ENCODE measurements at regions not wholly inside any gene's neighbourhood (a gene's known extent, or its start where the extent isn't known, plus 50 kb on each side); places are given as distances from the start of the nearest gene placed in this dataset.
"Not testable (repeated sequence)": the region's sequence is repeated elsewhere in the genome, so short reads cannot be mapped to it uniquely, and the experiment has no call there.

GRCh38 chr20:7171911-7172310 lies 404.4 kb downstream of the BMP2 start:
- no peaks in the 10 kb centered on the region for H3K27me3 ChIP-seq (ENCODE audit: control insufficient read depth in 3 of 3, insufficient read depth in 3 of 3, low read depth in 1 of 3, low read length in 3 of 3)
- no peaks in the 10 kb centered on the region for H3K79me1 ChIP-seq (ENCODE audit: low read depth, low read length)
- H2BK5ac ChIP-seq (ENCODE audit: low read length) = no peak overlapping the region
- H3K23ac ChIP-seq (ENCODE audit: low read depth, low read length, poor library complexity) = no peak overlapping the region
- H2BK12ac ChIP-seq (ENCODE audit: low read length) = no peak overlapping the region
- no peak overlapping the region for H2AK5ac ChIP-seq (ENCODE audit: low read depth, low read length)
- H3K9ac ChIP-seq (ENCODE audit: low read depth, low read length, poor library complexity) = no peak overlapping the region
- peak overlapping the region; percentile 51 for H3K18ac ChIP-seq (ENCODE audit: low read length)
- H2BK15ac ChIP-seq (ENCODE audit: low read length) = no peak overlapping the region
- no peak overlapping the region for H3K14ac ChIP-seq (ENCODE audit: low read length)
- no peak overlapping the region for H3K4me2 ChIP-seq (ENCODE audit: insufficient read depth, low read length, poor library complexity, severe bottlenecking)
- H3K36me3 ChIP-seq (replicated peaks in 1 of 2; ENCODE audit: control insufficient read depth in 2 of 2, insufficient read depth in 2 of 2, low read length in 2 of 2) = no peaks in the 10 kb centered on the region
- no CpG with 5 or more reads among the region's 1 CpG for WGBS, 2 donors (ENCODE audit: extremely low coverage in 2 of 2, insufficient read length in 2 of 2, insufficient replicate concordance in 1 of 2)
- no peak overlapping the region for H3K4ac ChIP-seq (ENCODE audit: low read length)
- no peak overlapping the region for H4K91ac ChIP-seq (ENCODE audit: low read depth, low read length, poor library complexity)
- H3K4me3 ChIP-seq (ENCODE audit: low read length in 2 of 2) = no peak overlapping the region
- H3K9me3 ChIP-seq (replicated peaks in 1 of 2; ENCODE audit: control insufficient read depth in 2 of 2, insufficient read depth in 1 of 2, low read depth in 1 of 2, low read length in 2 of 2) = peaks cover 0 to 4% of the 10 kb centered on the region in 2 donors
- H3K27ac ChIP-seq (replicated peaks; ENCODE audit: low read length) = no peak overlapping the region
- DNase-seq (ENCODE audit: low spot score) = no peak
- no peak overlapping the region for H4K8ac ChIP-seq (ENCODE audit: low read depth, low read length)
- no peak overlapping the region for H2BK120ac ChIP-seq (ENCODE audit: low read depth, low read length)
- no peaks in the 10 kb centered on the region for H3K4me1 ChIP-seq (ENCODE audit: control insufficient read depth in 2 of 2, insufficient read depth in 1 of 2, low read depth in 1 of 2, low read length in 2 of 2)
- no peak overlapping the region for H2AFZ ChIP-seq (ENCODE audit: low read length)

- Histone ChIP-seq H2BK5ac (ENCODE audit: low read length) (no peak overlapping the region), H3K9ac (ENCODE audit: low read depth, low read length, poor library complexity) (no peak overlapping the region), H3K23ac (ENCODE audit: low read depth, low read length, poor library complexity) (no peak overlapping the region), H4K91ac (ENCODE audit: low read depth, low read length, poor library complexity) (no peak overlapping the region), H3K4me1 (ENCODE audit: control insufficient read depth in 2 of 2, insufficient read depth in 1 of 2, low read depth in 1 of 2, low read length in 2 of 2) (no peaks in the 10 kb centered on the region), H2BK15ac (ENCODE audit: low read length) (no peak overlapping the region), H2AFZ (ENCODE audit: low read length) (no peak overlapping the region), H3K79me1 (ENCODE audit: low read depth, low read length) (no peaks in the 10 kb centered on the region), H3K4ac (ENCODE audit: low read length) (no peak overlapping the region), H3K9me3 (replicated peaks in 1 of 2; ENCODE audit: control insufficient read depth in 2 of 2, insufficient read depth in 1 of 2, low read depth in 1 of 2, low read length in 2 of 2) (peaks cover 0 to 4% of the 10 kb centered on the region in 2 donors), H4K8ac (ENCODE audit: low read depth, low read length) (no peak overlapping the region), H3K27ac (replicated peaks; ENCODE audit: low read length) (no peak overlapping the region), H3K14ac (ENCODE audit: low read length) (no peak overlapping the region), H3K36me3 (replicated peaks in 1 of 2; ENCODE audit: control insufficient read depth in 2 of 2, insufficient read depth in 2 of 2, low read length in 2 of 2) (no peaks in the 10 kb centered on the region), H3K18ac (ENCODE audit: low read length) (no peak overlapping the region), H2BK120ac (ENCODE audit: low read depth, low read length) (no peak overlapping the region), H3K4me3 (ENCODE audit: low read length in 2 of 2) (no peak overlapping the region), H2BK12ac (ENCODE audit: low read length) (no peak overlapping the region), H2AK5ac (ENCODE audit: low read depth, low read length) (no peak overlapping the region), H3K4me2 (ENCODE audit: insufficient read depth, low read length, poor library complexity, severe bottlenecking) (no peak overlapping the region), H3K27me3 (ENCODE audit: control insufficient read depth in 3 of 3, insufficient read depth in 3 of 3, low read depth in 1 of 3, low read length in 3 of 3) (no peaks in the 10 kb centered on the region)
- no peak for DNase-seq (ENCODE audit: low spot score)
- no CpG with 5 or more reads among the region's 2 CpGs for WGBS, 2 donors (ENCODE audit: extremely low coverage in 2 of 2, insufficient read length in 2 of 2, insufficient replicate concordance in 1 of 2)
Measured at GRCh38 chr20:7174554-7174953, 407.1 kb downstream of the BMP2 start.

GRCh38 chr20:7175827-7176226 lies 408.3 kb downstream of the BMP2 start:
- H4K8ac ChIP-seq (ENCODE audit: low read depth, low read length); H2AFZ ChIP-seq (ENCODE audit: low read length); H3K4me2 ChIP-seq (ENCODE audit: insufficient read depth, low read length, poor library complexity, severe bottlenecking); H3K9me3 ChIP-seq (replicated peaks in 1 of 2; ENCODE audit: control insufficient read depth in 2 of 2, insufficient read depth in 1 of 2, low read depth in 1 of 2, low read length in 2 of 2); H3K4me1 ChIP-seq (ENCODE audit: control insufficient read depth in 2 of 2, insufficient read depth in 1 of 2, low read depth in 1 of 2, low read length in 2 of 2); H2AK5ac ChIP-seq (ENCODE audit: low read depth, low read length); H3K27ac ChIP-seq (replicated peaks; ENCODE audit: low read length); H3K23ac ChIP-seq (ENCODE audit: low read depth, low read length, poor library complexity); H3K36me3 ChIP-seq (replicated peaks in 1 of 2; ENCODE audit: control insufficient read depth in 2 of 2, insufficient read depth in 2 of 2, low read length in 2 of 2); H3K9ac ChIP-seq (ENCODE audit: low read depth, low read length, poor library complexity); H3K79me1 ChIP-seq (ENCODE audit: low read depth, low read length); H3K14ac ChIP-seq (ENCODE audit: low read length); H3K4ac ChIP-seq (ENCODE audit: low read length); H2BK5ac ChIP-seq (ENCODE audit: low read length); DNase-seq (ENCODE audit: low spot score); H2BK15ac ChIP-seq (ENCODE audit: low read length); H3K27me3 ChIP-seq (ENCODE audit: control insufficient read depth in 3 of 3, insufficient read depth in 3 of 3, low read depth in 1 of 3, low read length in 3 of 3); H2BK12ac ChIP-seq (ENCODE audit: low read length); H2BK120ac ChIP-seq (ENCODE audit: low read depth, low read length); H3K4me3 ChIP-seq (ENCODE audit: low read length in 2 of 2); H3K18ac ChIP-seq (ENCODE audit: low read length); H4K91ac ChIP-seq (ENCODE audit: low read depth, low read length, poor library complexity): not testable (repeated sequence)
- no CpG with 5 or more reads among the region's 1 CpG for WGBS, 2 donors (ENCODE audit: extremely low coverage in 2 of 2, insufficient read length in 2 of 2, insufficient replicate concordance in 1 of 2)

GRCh38 chr20:7178004-7178403 lies 410.5 kb downstream of the BMP2 start:
- Histone ChIP-seq H2BK15ac (ENCODE audit: low read length) (no peak overlapping the region), H3K4me1 (ENCODE audit: control insufficient read depth in 2 of 2, insufficient read depth in 1 of 2, low read depth in 1 of 2, low read length in 2 of 2) (no peaks in the 10 kb centered on the region), H3K27me3 (ENCODE audit: control insufficient read depth in 3 of 3, insufficient read depth in 3 of 3, low read depth in 1 of 3, low read length in 3 of 3) (no peaks in the 10 kb centered on the region), H4K91ac (ENCODE audit: low read depth, low read length, poor library complexity) (no peak overlapping the region), H2BK5ac (ENCODE audit: low read length) (no peak overlapping the region), H3K4ac (ENCODE audit: low read length) (no peak overlapping the region), H3K23ac (ENCODE audit: low read depth, low read length, poor library complexity) (no peak overlapping the region), H3K4me3 (ENCODE audit: low read length in 2 of 2) (no peak overlapping the region), H2BK12ac (ENCODE audit: low read length) (no peak overlapping the region), H3K18ac (ENCODE audit: low read length) (no peak overlapping the region), H3K9me3 (replicated peaks in 1 of 2; ENCODE audit: control insufficient read depth in 2 of 2, insufficient read depth in 1 of 2, low read depth in 1 of 2, low read length in 2 of 2) (peaks cover 0 to 4% of the 10 kb centered on the region in 2 donors), H3K9ac (ENCODE audit: low read depth, low read length, poor library complexity) (no peak overlapping the region), H2AK5ac (ENCODE audit: low read depth, low read length) (no peak overlapping the region), H4K8ac (ENCODE audit: low read depth, low read length) (no peak overlapping the region), H3K4me2 (ENCODE audit: insufficient read depth, low read length, poor library complexity, severe bottlenecking) (no peak overlapping the region), H3K36me3 (replicated peaks in 1 of 2; ENCODE audit: control insufficient read depth in 2 of 2, insufficient read depth in 2 of 2, low read length in 2 of 2) (no peaks in the 10 kb centered on the region), H3K14ac (ENCODE audit: low read length) (no peak overlapping the region), H3K27ac (replicated peaks; ENCODE audit: low read length) (no peak overlapping the region), H2AFZ (ENCODE audit: low read length) (no peak overlapping the region), H3K79me1 (ENCODE audit: low read depth, low read length) (no peaks in the 10 kb centered on the region), H2BK120ac (ENCODE audit: low read depth, low read length) (no peak overlapping the region)
- DNase-seq (ENCODE audit: low spot score) = no peak
- WGBS, 2 donors (ENCODE audit: extremely low coverage in 2 of 2, insufficient read length in 2 of 2, insufficient replicate concordance in 1 of 2) = no CpG with 5 or more reads among the region's 2 CpGs

Data from neuronal stem cell (in vitro differentiated cells).